H1 (cell line): ENCODE measurements at regions not wholly inside any gene's neighbourhood (a gene's known extent, or its start where the extent isn't known, plus 50 kb on each side); places are given as distances from the start of the nearest gene placed in this dataset.
A peak's percentile ranks its signal among the peaks of the same experiment; 100 is the strongest.

Experiments
- CTCF ChIA-PET: fragments of 300-600 bp; sonication (Branson Sonifier 250); formaldehyde crosslinking; loops from one replicate; lab custom pipeline; 2021; ENCODE audit not compliant: partially characterized antibody; lab: Charles Lee
- POLR2A ChIA-PET: fragments of 300-600 bp; sonication (Branson Sonifier 250); formaldehyde crosslinking; loops from one replicate; lab custom pipeline; 2021; ENCODE audit warnings: inconsistent platforms; ENCODE audit not compliant: partially characterized antibody; lab: Charles Lee
- DNase-seq, 2 experiments: peaks; one replicate each; pipeline versions ENCODE4 v3.0.0 to v3.0.0-alpha.2; 2010 to 2022; ENCODE audit warnings: low spot score in 2 of 2, low read depth in 1 of 2, mixed read lengths in 1 of 2
- FAIRE-seq: peaks from 2 replicates; lab custom pipeline; 2011; peaks lifted over from hg19 to GRCh38; lab: Jason Lieb, UNC
- H2AFZ ChIP-seq: 2 replicates; pipeline ENCODE4 v1.8.1; 2012; ENCODE audit warnings: low read length, inconsistent platforms
- H2AK5ac ChIP-seq: 2 replicates; pipeline ENCODE4 v1.6.1; 2013; ENCODE audit warnings: low read depth, low read length
- H2BK120ac ChIP-seq: replicated peaks from 2 replicates; pipeline ENCODE3; 2013; ENCODE audit warnings: low read depth, low read length, inconsistent platforms
- H2BK12ac ChIP-seq: 2 replicates; pipeline ENCODE4 v1.6.1; 2013; ENCODE audit warnings: low read depth, low read length
- H2BK15ac ChIP-seq: 2 replicates; pipeline ENCODE4 v1.6.1; 2013; ENCODE audit warnings: low read length
- H2BK20ac ChIP-seq: 2 replicates; pipeline ENCODE4 v1.6.1; 2013; ENCODE audit warnings: low read length
- H2BK5ac ChIP-seq: 2 replicates; pipeline ENCODE4 v1.6.1; 2013; ENCODE audit warnings: low read depth, low read length
- H3K14ac ChIP-seq: 2 replicates; pipeline ENCODE4 v1.6.1; 2013; ENCODE audit warnings: inconsistent platforms; ENCODE audit not compliant: insufficient read length
- H3K18ac ChIP-seq: 2 replicates; pipeline ENCODE4 v1.6.1; 2013; ENCODE audit warnings: low read length; ENCODE audit errors: extremely low read depth
- H3K23ac ChIP-seq: 2 replicates; pipeline ENCODE4 v1.6.1; 2013; ENCODE audit warnings: inconsistent platforms; ENCODE audit not compliant: insufficient read length
- H3K23me2 ChIP-seq: 2 replicates; pipeline ENCODE4 v1.6.1; 2013; ENCODE audit warnings: low read depth, low read length
- H3K27ac ChIP-seq: 2 replicates; pipeline ENCODE4 v1.6.1; 2011; ENCODE audit warnings: low read depth, low read length, inconsistent platforms
- H3K27me3 ChIP-seq, 4 experiments: replicated peaks in 1 of 4; 1 replicate in 1 of 4; 2 replicates in 3 of 4; pipeline versions ENCODE4 v1.6.1 to v1.8.1; 2011 to 2013; ENCODE audit warnings: low read length in 3 of 4, mild to moderate bottlenecking in 3 of 4, inconsistent platforms in 2 of 4, mixed read lengths in 2 of 4, moderate library complexity in 1 of 4; ENCODE audit not compliant: control insufficient read depth in 3 of 4, insufficient read depth in 3 of 4; ENCODE audit errors: extremely low read depth in 1 of 4
- H3K36me3 ChIP-seq, 4 experiments: 2 replicates each; pipeline versions ENCODE4 v1.6.1 to v1.8.1; 2011 to 2013; ENCODE audit warnings: mild to moderate bottlenecking in 4 of 4, low read length in 3 of 4, moderate library complexity in 2 of 4, control low read depth in 1 of 4, inconsistent platforms in 1 of 4; ENCODE audit not compliant: insufficient read depth in 4 of 4, control insufficient read depth in 2 of 4
- H3K4ac ChIP-seq: replicated peaks from 2 replicates; pipeline ENCODE3; 2013; ENCODE audit warnings: low read length, low read depth, mixed read lengths, inconsistent platforms; ENCODE audit not compliant: insufficient read length
- H3K4me1 ChIP-seq, 4 experiments: replicated peaks in 1 of 4; 1 replicate in 1 of 4; 2 replicates in 3 of 4; pipeline versions ENCODE4 v1.6.1 to v1.8.1; 2011 to 2013; ENCODE audit warnings: low read length in 3 of 4, inconsistent platforms in 2 of 4, mixed read lengths in 1 of 4; ENCODE audit not compliant: insufficient read depth in 4 of 4, control insufficient read depth in 3 of 4
- H3K4me2 ChIP-seq, 2 experiments: 2 replicates each; pipeline versions ENCODE4 v1.6.1 to v1.8.1; 2011 to 2013; ENCODE audit warnings: low read depth in 2 of 2, low read length in 2 of 2, control low read depth in 1 of 2, inconsistent platforms in 1 of 2, mild to moderate bottlenecking in 1 of 2; ENCODE audit not compliant: insufficient read depth in 1 of 2
- H3K4me3 ChIP-seq, 4 experiments: fragments of 200-600, 300-600 bp in 1 of 4; sonication (generic), shearing (Covaris generic), sonication (Bioruptor Twin) in 1 of 4; 2 replicates each; pipeline versions ENCODE4 v1.5.1 to v1.8.1; 2011 to 2016; ENCODE audit warnings: low read length in 4 of 4, low read depth in 3 of 4, control low read depth in 2 of 4, inconsistent platforms in 2 of 4, mild to moderate bottlenecking in 2 of 4, mixed read lengths in 1 of 4, moderate library complexity in 1 of 4; ENCODE audit not compliant: insufficient read depth in 2 of 4; ENCODE audit errors: extremely low read depth in 1 of 4
- H3K56ac ChIP-seq: replicated peaks from 2 replicates; pipeline ENCODE3; 2013; ENCODE audit warnings: low read depth, mild to moderate bottlenecking, mixed read lengths, low read length, inconsistent platforms; ENCODE audit not compliant: insufficient read length
- H3K79me1 ChIP-seq: 2 replicates; pipeline ENCODE4 v1.6.1; 2013; ENCODE audit warnings: low read depth, low read length, control low read depth
- H3K79me2 ChIP-seq, 2 experiments: 2 replicates each; pipeline versions ENCODE4 v1.6.1 to v1.8.1; 2012 to 2013; ENCODE audit warnings: low read length in 2 of 2, mild to moderate bottlenecking in 2 of 2, inconsistent platforms in 1 of 2; ENCODE audit not compliant: insufficient read depth in 2 of 2, control insufficient read depth in 1 of 2
- H3K9ac ChIP-seq, 4 experiments: replicated peaks in 1 of 4; 1 replicate in 1 of 4; 2 replicates in 3 of 4; pipeline versions ENCODE4 v1.6.1 to v1.8.1; 2011 to 2013; ENCODE audit warnings: low read depth in 3 of 4, low read length in 3 of 4, control low read depth in 2 of 4, mild to moderate bottlenecking in 2 of 4, moderate library complexity in 2 of 4, inconsistent platforms in 1 of 4; ENCODE audit errors: extremely low read depth in 1 of 4
- H3K9me3 ChIP-seq, 2 experiments: 2 replicates each; pipeline versions ENCODE4 v1.6.1 to v1.8.1; 2012 to 2013; ENCODE audit warnings: mild to moderate bottlenecking in 2 of 2, moderate library complexity in 2 of 2, control low read depth in 1 of 2, inconsistent platforms in 1 of 2, low read depth in 1 of 2, low read length in 1 of 2, mixed read lengths in 1 of 2; ENCODE audit not compliant: insufficient read depth in 2 of 2
- H4K20me1 ChIP-seq, 2 experiments: replicated peaks in 1 of 2; 2 replicates each; pipeline versions ENCODE3 to v1.8.1; 2011 to 2013; ENCODE audit warnings: inconsistent platforms in 2 of 2, low read length in 2 of 2, mild to moderate bottlenecking in 1 of 2; ENCODE audit not compliant: insufficient read depth in 2 of 2, control insufficient read depth in 1 of 2
- H4K5ac ChIP-seq: 2 replicates; pipeline ENCODE4 v1.6.1; 2013; ENCODE audit warnings: low read length, low read depth, mixed read lengths, inconsistent platforms; ENCODE audit not compliant: insufficient read length
- H4K8ac ChIP-seq: 2 replicates; pipeline ENCODE4 v1.8.0; 2013; ENCODE audit warnings: mild to moderate bottlenecking, moderate library complexity, low read length, inconsistent platforms; ENCODE audit not compliant: insufficient read depth; ENCODE audit errors: extremely low read depth
- H4K91ac ChIP-seq: replicated peaks from 2 replicates; pipeline ENCODE3; 2013; ENCODE audit warnings: low read length, mixed read lengths, inconsistent platforms; ENCODE audit not compliant: insufficient read length
- SP4 ChIP-seq: IDR thresholded peaks from 2 replicates; pipeline ENCODE4 v1.6.1; 2012; ENCODE audit warnings: low read length, inconsistent platforms
- WGBS, 2 experiments: shearing (Covaris generic) in 1 of 2; methylation state at CpG; one replicate each; pipeline versions ENCODE4 v1.1.6 to v1.1.7; 2013 to 2015; ENCODE audit warnings: low lambda C conversion rate in 2 of 2, mixed read lengths in 2 of 2, inconsistent platforms in 1 of 2, low coverage in 1 of 2, missing lambda C conversion rate in 1 of 2; ENCODE audit not compliant: insufficient replicate concordance in 2 of 2, insufficient coverage in 1 of 2, insufficient read length in 1 of 2; ENCODE audit errors: extremely low coverage in 1 of 2, missing lambda C conversion rate in 1 of 2; 5-methylcytosine and 5-hydroxymethylcytosine counted together

GRCh38 chr2:75772908-75773630 lies 62.4 kb upstream of the GCFC2 start:
- CTCF ChIA-PET = interaction anchor here (1.3 to 1.4 kb wide), 2 partner anchors 14 to 62 kb away, joined by 4 read pairs; no protein-coding TSS in a partner anchor
- Histone ChIP-seq H3K9me3 (no peaks in the 10 kb centered on the region), H3K4me3 (peak overlapping the region in 1 of 4 experiments; percentile 35; a peak in 2 of 8 replicates), H3K56ac (no peak overlapping the region), H3K9ac (no peak overlapping the region), H3K4ac (no peak overlapping the region), H3K27ac (no peak overlapping the region), H3K36me3 (no peaks in the 10 kb centered on the region), H4K20me1 (no peaks in the 10 kb centered on the region), H2BK12ac (no peak overlapping the region), H2AFZ (no peak overlapping the region), H4K5ac (no peak overlapping the region), H4K91ac (no peak overlapping the region), H3K4me1 (peaks cover 2 to 20% (median 5%) of the 10 kb centered on the region in 4 experiments; a peak in 5 of 7 replicates), H3K27me3 (no peaks in the 10 kb centered on the region), H2AK5ac (no peak overlapping the region), H3K23me2 (no peaks in the 10 kb centered on the region), H3K79me2 (no peaks in the 10 kb centered on the region), H3K14ac (no peak overlapping the region), H4K8ac (no peak overlapping the region), H2BK120ac (no peak overlapping the region), H2BK5ac (no peak overlapping the region; the same call in 1 of the 2 replicates), H3K18ac (no peak overlapping the region), H3K4me2 (peak overlapping the region; percentile 43 to 60), H2BK20ac (peak overlapping the region; percentile 62; the same call in 1 of the 2 replicates), H2BK15ac (no peak overlapping the region; the same call in 1 of the 2 replicates), H3K79me1 (no peaks in the 10 kb centered on the region), H3K23ac (no peak overlapping the region)
- 9% methylated on average over 5 of the region's 5 CpGs; no CpG with 5 or more reads in 1 of the 2 experiments for WGBS, 2 experiments
- FAIRE-seq (no peak), DNase-seq (peak in 1 of 2 experiments; percentile 19)
- POLR2A ChIA-PET = interaction anchor here (0.6 kb wide), 1 partner anchor 24 kb away, joined by 3 read pairs; no protein-coding TSS in a partner anchor
- TF ChIP-seq SP4 = no peak
